Osteocyte (in vitro differentiated cells): ENCODE measurements at regions not wholly inside any gene's neighbourhood (a gene's known extent, or its start where the extent isn't known, plus 50 kb on each side); places are given as distances from the start of the nearest gene placed in this dataset.

ENCODE experiments used
- DNase-seq: peaks from one replicate; pipeline ENCODE4 v3.0.0; 2021; ENCODE audit warnings: mixed read lengths; ENCODE audit not compliant: unreplicated experiment; ENCODE audit errors: extremely low spot score
- H3K27ac Mint-ChIP-seq: one replicate; pipeline ENCODE4 v1.8.0; 2021; ENCODE audit warnings: mild to moderate bottlenecking, mixed read lengths; ENCODE audit not compliant: unreplicated experiment
- H3K27me3 Mint-ChIP-seq: one replicate; pipeline ENCODE4 v1.8.0; 2021; ENCODE audit warnings: mixed read lengths; ENCODE audit not compliant: unreplicated experiment
- H3K36me3 Mint-ChIP-seq: one replicate; pipeline ENCODE4 v1.8.0; 2021; ENCODE audit warnings: mixed read lengths; ENCODE audit not compliant: unreplicated experiment
- H3K4me1 Mint-ChIP-seq: one replicate; pipeline ENCODE4 v1.8.0; 2021; ENCODE audit warnings: mixed read lengths; ENCODE audit not compliant: unreplicated experiment
- H3K4me3 Mint-ChIP-seq: one replicate; pipeline ENCODE4 v1.8.0; 2021; ENCODE audit warnings: mild to moderate bottlenecking, moderate library complexity, mixed read lengths; ENCODE audit not compliant: unreplicated experiment
- H3K9me3 Mint-ChIP-seq: one replicate; pipeline ENCODE4 v1.8.0; 2021; ENCODE audit warnings: mixed read lengths; ENCODE audit not compliant: unreplicated experiment
- CTCF ChIP-seq: fragments of 200-600 bp; sonication (generic); IDR thresholded peaks from 2 replicates; pipeline ENCODE4 v1.5.0; 2021; ENCODE audit warnings: antibody characterized with exemption, mild to moderate bottlenecking, moderate library complexity

GRCh38 chr2:103166456-103167324 is 404.9 kb downstream of the TMEM182 start:
- Mint-ChIP-seq H3K36me3 (no peaks in the 10 kb centered on the region), H3K27me3 (no peaks in the 10 kb centered on the region), H3K4me1 (peaks cover 7% of the 10 kb centered on the region), H3K9me3 (peaks cover 8% of the 10 kb centered on the region), H3K4me3 (no peak overlapping the region), H3K27ac (no peak overlapping the region)
- no peak for DNase-seq
- TF ChIP-seq CTCF: no peak

GRCh38 chr2:103167599-103167998 is 405.8 kb downstream of the TMEM182 start:
- Mint-ChIP-seq H3K4me1 (no peaks in the 10 kb centered on the region), H3K36me3 (no peaks in the 10 kb centered on the region)
- no peak for TF ChIP-seq CTCF

GRCh38 chr2:103169861-103170260 is 408.0 kb downstream of the TMEM182 start:
- no peak overlapping the region for H3K27ac Mint-ChIP-seq
- no peak for TF ChIP-seq CTCF
- H3K4me1 Mint-ChIP-seq: peaks cover 2% of the 10 kb centered on the region
- DNase-seq: no peak
- no peaks in the 10 kb centered on the region for H3K27me3 Mint-ChIP-seq
- peaks cover 8% of the 10 kb centered on the region for H3K9me3 Mint-ChIP-seq
- H3K4me3 Mint-ChIP-seq: no peak overlapping the region
- no peaks in the 10 kb centered on the region for H3K36me3 Mint-ChIP-seq

More at GRCh38 chr2:103167599-103167998, 405.8 kb downstream of the TMEM182 start:
- peaks cover 8% of the 10 kb centered on the region for H3K9me3 Mint-ChIP-seq
- H3K4me3 Mint-ChIP-seq: no peak overlapping the region
- no peaks in the 10 kb centered on the region for H3K27me3 Mint-ChIP-seq
- no peak for DNase-seq
- no peak overlapping the region for H3K27ac Mint-ChIP-seq

GRCh38 chr2:103172821-103173220 is 411.0 kb downstream of the TMEM182 start:
- Mint-ChIP-seq H3K36me3 (no peaks in the 10 kb centered on the region), H3K27ac (no peak overlapping the region), H3K9me3 (peaks cover 8% of the 10 kb centered on the region), H3K4me1 (peaks cover 4% of the 10 kb centered on the region), H3K27me3 (no peaks in the 10 kb centered on the region), H3K4me3 (no peak overlapping the region)
- no peak for TF ChIP-seq CTCF
- no peak for DNase-seq

- Mint-ChIP-seq H3K4me1 (peaks cover 4% of the 10 kb centered on the region), H3K9me3 (peaks cover 5% of the 10 kb centered on the region), H3K27ac (no peak overlapping the region), H3K27me3 (no peaks in the 10 kb centered on the region), H3K4me3 (no peak overlapping the region), H3K36me3 (no peaks in the 10 kb centered on the region)
- no peak for TF ChIP-seq CTCF
- no peak for DNase-seq
Observed at GRCh38 chr2:103174711-103175110, 412.9 kb downstream of the TMEM182 start.
